HepG2 (cell line): ENCODE measurements at regions not wholly inside any gene's neighbourhood (a gene's known extent, or its start where the extent isn't known, plus 50 kb on each side); places are given as distances from the start of the nearest gene placed in this dataset.

ENCODE experiments used
- SYNCRIP ChIP-seq: fragments of 200-400 bp; formaldehyde crosslinking; IDR thresholded peaks from 2 replicates; pipeline ENCODE4 v1.6.1; 2018; ENCODE audit warnings: mild to moderate bottlenecking, low read depth, low read length; ENCODE audit not compliant: insufficient read depth
- ZBTB42 ChIP-seq: sonication (generic); formaldehyde crosslinking; IDR thresholded peaks from 2 replicates; pipeline ENCODE4 v1.5.0; 2020; ENCODE audit warnings: mild to moderate bottlenecking, missing genetic modification reagents

- TF ChIP-seq SYNCRIP (no peak), ZBTB42 (CRISPR knock-in tag) (no peak)
Observed at GRCh38 chr3:118396491-118396890, 638.2 kb downstream of the IGSF11 start.
